ENCODE measurements at regions not wholly inside any gene's neighbourhood (a gene's known extent, or its start where the extent isn't known, plus 50 kb on each side); places are given as distances from the start of the nearest gene placed in this dataset.

DNA sequence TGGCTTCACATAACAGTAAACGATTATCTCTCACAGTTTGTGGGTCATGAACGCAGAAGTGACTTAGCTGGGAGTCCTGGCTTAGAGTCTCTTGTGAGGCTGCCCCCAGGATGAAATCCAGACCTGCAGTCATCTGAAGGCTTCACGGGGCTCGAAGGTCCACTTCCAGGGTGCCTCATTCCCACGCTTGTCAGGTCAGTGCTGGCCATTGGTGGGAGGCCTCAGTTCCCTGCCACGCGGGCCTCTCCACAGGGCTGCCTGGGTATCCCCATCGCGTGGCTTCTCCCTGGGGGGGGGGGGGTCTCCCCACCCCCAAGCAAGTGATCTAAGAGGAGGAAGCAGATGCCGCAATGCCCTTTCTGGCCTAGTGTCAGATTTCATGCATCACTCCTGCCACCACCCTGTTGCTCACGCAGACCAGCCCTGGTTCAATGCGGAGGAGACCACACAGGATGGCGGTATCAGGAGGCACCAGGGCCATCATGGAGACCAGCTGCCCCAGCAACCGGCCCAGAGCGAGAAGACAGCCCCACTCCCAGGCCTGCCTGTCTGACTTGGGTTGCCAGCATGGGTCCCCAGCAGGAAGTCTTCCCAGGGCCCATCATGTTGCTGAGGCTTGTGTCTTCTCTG is 77.3 kb upstream of the CDH5 start:
- DNase-seq (ENCODE audit: low spot score) = no peak

DNA sequence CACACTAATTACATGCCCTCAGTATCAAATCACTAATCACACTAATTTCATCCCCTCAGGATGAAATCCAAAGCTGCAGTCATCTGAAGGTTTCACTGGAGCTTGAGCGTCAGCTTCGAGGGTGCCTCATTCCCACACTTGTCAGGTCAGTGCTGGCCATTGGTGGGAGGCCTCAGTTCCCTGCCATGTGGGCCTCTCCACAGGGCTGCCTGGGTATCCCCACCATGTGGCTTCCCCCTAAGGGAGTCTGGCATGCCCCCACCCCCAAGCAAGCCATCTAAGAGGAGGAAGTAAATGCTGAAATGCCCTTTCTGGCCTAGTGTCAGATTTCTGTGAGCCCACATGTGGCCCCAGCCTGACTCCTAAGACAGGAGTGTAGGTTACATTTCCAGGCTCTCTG is 78.6 kb upstream of the CDH5 start:
- no peak for DNase-seq (ENCODE audit: low spot score)

DNA sequence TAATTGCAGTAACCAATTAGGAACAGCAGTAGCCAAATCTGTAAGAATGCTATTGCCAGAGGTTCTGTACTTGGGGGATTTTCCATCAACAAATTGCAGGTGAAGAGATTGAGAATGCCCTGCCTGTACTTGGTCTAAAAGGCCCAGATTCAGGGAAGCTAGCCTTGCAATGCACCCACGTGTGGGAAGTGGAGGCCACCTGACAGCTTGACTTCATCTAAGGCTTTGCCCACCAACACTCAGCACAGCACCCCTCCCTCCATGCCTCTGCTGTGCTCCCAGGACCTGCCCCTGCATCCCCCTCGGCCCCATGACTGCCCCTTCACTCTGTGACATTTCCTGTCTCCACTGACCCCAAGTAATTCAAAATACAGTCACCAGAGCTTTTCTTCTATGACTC is 79.1 kb upstream of the CDH5 start:
- no peak for DNase-seq (ENCODE audit: low spot score)

DNA sequence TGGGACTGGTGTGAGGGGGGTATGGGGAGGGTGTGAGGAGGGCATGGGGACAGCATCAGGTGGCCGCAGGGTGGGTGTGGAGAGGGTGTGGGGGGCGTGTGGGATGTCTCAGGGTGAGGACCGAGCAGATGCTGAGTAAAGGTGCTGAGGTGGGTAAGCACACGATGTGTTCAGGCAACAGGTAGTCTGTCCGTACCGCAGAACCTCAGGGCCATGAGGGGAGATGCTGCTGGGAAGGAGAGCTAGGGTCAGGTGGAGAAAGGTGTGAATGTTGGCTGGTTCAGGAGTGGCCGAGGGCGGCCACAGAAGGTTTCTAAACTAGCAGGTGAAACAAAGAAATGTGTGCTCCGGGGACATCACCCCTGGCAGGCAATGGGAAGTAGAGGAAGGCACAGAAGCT is 80.0 kb upstream of the CDH5 start:
- DNase-seq (ENCODE audit: low spot score) = no peak

DNA sequence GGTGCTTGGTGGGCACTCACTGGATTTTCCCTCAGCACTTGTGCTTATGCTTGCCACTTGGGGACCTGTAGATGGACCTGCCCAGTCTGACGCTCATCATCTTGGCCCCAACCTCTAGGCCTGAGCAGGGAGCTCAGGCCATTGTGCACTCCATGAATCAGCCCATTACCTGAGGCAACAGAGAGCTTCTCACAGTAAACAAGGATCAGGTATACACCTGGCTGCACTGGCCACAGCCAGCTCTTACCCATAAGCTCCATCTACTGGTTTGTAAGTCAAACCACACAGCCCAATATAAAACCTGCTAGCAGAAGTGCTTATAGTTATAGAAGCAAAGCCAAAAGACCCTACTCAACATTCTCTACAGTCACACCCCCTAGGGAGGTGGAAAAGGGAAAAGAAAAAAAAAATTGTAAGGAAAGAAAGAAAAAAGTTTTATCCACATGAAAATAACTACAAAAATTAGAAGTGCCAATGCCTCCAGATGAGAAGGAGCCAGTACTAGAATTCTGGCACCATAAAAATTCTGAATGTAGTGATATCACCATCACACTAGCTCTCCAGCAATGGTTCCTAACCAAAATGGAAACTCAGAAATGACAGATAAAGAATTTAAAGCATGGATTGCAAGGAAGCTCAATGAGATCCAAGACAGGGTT is 87.8 kb upstream of the CDH5 start:
- DNase-seq (ENCODE audit: low spot score) = no peak

DNA sequence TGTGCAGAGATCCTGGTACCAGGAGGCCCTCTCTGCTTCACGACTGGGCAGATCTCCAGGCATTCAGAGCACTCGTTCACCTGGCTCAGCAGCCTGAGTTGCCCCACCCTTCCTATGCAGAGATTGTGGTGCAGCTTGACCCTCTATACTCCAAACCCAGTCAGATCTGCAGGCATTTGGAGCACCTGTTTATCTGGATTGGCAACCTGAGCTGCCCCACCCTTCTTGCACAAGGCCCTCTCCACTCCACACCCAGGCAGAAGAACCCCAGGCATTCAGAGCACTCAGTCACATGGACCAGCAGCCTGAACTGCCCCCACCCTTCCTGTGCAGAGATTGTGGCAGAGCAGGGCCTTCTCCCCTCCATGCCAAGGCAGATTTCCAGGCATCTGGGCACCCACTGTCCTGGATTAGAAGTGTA is 88.4 kb upstream of the CDH5 start:
- DNase-seq (ENCODE audit: low spot score) = no peak

DNA sequence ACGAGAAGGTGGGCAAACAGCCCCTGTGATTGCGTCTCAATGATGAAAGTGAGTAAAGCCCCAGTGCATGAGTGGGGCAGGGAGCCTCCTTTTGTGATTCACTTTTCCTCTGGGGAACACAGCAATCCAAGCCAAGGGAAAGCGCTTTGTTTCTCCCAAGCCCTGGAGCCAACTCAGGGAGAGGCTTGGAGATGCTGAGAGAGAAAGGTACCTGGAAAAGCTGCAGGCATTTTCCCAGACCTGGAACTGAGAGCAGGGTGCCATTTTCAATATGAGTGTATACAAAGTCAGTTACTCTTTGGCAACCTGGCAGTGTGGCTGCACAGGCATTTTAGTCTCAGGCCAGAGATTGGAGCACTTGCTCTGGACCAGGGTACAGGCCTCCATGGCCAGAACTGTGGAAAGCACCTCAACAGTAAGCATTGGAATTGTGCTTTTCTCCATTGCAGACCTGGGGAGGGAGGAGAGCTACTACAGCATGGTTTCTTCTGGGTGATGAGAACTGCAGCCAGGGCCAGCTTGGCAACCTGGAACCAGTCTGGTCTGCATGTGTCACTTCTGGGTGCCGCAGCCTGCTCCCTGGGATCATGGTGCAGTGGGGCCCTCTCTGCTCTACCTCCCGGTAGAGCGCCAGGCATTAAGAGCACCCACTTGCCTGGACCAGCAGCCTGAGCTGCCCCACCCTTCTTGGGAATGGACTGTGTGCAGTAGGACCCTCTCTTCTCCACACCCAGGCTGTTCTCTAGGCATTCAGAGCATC is 89.0 kb upstream of the CDH5 start:
- DNase-seq (ENCODE audit: low spot score) = no peak

DNA sequence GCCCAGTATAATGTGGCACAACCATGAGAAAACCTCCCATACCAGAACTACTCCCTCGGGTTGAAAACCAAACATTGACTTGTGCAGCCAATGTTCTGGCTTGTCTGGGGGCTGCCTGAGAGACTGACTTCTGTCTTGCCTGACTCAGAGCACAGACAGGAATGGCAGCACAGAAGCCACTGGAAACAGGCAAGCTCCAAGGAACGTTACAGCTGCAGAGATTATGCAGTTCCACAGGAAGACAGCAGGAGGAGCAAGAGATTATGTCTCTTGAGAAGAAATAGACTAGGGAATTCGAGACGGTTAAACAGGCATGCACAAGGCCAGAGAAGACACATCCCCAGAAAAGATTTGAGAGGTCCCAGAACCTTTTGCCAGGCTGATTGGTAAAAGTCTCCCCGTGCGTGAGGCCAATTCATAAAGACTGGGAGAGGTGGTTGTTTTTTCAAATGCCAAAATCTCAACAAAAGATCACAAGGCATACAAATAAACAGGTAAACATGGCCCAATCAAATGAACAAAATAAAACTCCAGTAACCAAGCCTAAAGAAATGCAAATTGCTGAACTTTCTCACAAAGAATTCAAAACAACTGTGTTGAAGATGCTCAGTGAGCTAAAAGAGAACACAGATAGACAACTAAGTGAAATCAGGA is 90.6 kb upstream of the CDH5 start:
- DNase-seq (ENCODE audit: low spot score) = peak; percentile 42

DNA sequence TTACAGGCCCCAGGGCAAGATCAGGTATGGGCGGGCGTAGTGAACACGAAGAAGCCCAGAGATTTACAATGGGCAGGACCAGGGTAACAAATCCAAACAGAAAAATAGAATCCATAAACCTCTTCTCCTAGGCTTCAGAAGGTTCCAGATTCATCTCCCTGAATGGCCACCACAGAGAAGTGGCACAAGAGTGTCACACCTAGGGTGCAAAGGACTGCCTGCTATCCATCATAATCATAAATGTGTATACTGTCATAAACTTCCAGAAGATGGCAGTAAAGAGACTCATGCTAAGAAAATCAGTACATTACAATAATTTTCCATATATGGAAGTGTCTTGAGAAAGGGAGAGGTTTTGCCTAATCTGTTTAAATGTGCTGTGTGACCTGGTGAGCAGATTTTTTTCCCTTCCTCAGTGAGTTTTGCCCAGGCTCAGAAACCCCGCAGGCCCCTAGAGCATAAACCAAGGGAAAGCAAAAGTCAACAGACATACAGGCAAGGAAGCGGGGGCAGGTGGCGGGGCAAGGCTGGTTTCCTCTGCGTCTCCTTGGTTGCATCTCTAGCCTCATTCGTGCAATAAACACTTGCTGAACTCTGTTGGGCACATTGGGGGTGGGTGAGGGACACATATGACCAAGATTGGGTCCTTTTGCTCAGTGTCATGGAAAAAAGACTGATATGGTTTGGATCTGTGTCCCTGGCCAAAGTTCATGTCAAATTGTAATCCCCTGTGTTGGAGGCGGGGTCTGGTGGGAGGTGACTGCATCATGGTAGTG is 92.0 kb upstream of the CDH5 start:
- no peak for DNase-seq (ENCODE audit: low spot score)

DNA sequence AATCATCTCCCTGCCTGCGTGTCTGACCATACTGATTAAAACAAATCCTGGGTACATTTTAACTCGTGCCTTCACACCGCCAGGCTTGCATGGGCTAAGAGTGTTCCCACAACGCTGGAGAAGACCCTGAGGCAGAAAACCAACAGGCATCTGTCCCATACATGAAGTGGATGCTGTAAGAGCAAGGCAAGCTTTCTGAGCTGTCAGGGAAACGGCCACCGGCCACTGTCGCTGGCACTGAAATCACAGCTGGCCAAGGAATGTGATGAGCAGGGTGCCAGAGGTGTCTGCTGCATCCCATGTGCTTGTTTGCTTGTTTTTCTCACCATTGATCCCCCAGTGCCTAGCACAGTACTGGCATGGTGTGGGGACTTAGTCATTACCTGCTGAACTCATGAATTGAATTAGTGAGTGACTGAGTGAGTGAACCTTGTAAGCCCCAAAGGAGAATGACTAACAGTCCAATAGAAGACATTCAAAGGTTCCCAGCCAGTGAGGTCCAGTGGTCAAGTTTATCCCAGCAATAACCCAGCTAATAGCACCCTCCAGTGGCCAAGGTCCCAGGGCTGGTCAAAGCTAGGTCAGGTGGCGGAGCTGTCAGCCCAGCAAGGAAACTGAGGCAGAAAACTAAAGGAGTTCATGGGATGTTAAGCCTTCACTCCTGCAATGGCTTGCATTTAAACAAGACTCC is 92.7 kb upstream of the CDH5 start:
- DNase-seq (ENCODE audit: low spot score) = no peak

DNA sequence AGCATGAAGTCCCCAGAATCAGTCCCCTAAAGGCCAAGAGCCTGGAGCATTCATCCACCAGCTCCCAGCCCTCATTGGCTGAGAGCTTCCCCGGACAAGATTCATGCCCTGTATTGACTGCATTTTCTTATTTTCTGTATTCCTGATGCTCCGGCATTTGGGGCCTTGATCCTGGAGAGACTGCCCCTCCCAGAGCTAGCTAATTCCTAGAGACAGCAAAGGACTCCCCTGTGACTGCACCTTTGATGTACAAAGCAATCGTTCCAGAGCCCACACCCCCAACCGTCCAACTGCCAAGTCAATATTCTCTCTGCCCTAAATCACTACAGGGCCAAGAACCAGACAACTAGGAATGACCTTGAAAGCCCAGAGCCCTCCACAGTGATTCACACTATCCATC is 93.4 kb upstream of the CDH5 start:
- DNase-seq (ENCODE audit: low spot score) = no peak

DNA sequence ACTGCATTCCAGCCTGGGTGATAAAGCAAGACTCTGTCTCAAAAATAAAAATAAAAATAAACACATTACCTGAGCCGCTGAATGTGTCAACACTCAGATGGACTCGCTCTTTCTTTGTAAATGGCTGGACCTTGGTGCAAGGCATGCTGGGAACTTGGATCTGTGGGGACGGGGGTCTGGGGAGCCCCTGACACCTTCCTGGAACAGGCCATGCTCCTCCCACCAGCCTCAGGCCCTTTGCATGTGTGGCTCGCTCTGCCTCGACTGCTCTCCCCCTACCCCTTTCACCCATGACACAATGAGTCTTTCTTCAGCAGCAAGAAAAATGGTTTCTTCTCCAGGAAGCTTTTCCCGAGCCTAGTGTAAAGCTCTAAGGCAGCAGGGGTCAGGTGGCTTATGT is 94.0 kb upstream of the CDH5 start:
- no peak for DNase-seq (ENCODE audit: low spot score)

DNA sequence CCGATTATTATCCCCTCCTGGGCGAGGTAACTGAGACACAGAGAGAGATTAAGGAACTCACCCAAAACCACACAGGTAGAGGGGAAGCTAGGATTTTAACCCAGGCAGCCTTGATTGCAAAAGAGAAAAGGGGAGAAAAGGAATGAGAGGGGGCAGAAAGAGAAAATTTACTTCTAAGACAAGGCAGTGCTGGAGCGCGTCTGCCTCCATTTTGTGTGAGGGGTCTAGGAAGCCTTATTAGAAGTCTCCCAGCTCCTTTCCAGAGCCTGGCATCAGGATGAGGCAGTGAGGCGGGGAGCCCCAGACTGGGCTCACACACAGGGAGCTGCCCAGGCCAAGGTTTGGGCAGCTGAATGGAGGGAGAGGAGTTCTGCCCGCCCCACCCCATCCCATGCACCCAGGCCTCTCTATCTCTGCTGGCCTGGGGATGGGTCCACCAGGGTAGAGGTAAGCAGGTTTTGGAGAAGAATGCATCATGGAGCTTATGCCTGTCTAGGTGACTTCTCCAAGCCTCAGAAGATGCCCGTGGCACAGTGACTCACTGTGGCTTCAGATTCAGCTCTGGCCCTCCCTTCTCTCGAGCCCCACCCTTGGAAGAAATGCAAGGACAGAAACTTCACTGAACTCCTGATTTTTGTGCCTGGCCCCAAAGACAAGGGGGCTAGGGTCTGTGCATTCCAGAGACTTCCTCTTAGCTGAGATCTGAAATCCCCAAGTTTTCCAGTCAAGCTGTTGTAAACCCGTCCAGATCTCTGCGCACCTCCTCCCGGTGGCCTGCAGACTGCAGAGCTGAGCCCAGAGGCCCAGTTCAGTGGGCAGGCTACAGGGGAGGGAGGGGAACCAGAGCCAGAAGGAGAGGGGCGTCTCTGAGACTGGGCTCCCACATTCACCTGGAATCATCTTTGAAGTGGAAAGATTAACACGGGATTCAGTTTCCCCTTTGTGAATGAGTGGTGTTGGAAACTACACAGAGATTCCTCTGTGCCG is 95.1 kb upstream of the CDH5 start:
- DNase-seq (ENCODE audit: low spot score) = no peak

DNA sequence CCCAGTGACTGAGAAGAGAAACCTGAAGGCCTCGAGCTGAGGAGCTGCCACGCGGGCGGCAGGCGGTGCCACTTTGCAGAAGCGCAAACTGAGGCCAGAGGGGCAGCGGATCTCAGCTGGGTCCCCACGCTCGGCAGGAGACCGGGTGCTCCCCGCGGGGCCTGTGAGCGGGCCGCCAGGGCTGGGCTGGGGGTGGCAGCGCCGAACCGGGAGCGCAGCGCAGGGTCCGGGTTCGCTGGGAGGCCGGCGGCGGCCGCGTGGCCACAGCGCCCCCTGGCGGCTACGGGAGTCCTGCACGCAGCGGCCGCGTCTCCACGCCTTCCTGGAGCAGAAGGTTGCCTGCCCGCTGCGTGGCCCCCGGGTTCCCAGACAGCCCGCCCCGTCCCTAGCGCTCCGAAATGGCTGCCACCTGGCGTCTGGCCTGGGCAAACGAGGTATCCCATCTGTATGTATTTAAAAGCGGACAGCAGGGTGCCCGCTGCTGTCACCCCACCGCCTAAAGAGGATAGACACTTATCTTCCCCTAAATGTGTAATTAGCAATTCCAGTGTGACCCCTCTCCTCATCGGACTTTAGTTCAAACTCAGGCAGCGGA is 96.1 kb upstream of the CDH5 start:
- DNase-seq (ENCODE audit: low spot score) = no peak

DNA sequence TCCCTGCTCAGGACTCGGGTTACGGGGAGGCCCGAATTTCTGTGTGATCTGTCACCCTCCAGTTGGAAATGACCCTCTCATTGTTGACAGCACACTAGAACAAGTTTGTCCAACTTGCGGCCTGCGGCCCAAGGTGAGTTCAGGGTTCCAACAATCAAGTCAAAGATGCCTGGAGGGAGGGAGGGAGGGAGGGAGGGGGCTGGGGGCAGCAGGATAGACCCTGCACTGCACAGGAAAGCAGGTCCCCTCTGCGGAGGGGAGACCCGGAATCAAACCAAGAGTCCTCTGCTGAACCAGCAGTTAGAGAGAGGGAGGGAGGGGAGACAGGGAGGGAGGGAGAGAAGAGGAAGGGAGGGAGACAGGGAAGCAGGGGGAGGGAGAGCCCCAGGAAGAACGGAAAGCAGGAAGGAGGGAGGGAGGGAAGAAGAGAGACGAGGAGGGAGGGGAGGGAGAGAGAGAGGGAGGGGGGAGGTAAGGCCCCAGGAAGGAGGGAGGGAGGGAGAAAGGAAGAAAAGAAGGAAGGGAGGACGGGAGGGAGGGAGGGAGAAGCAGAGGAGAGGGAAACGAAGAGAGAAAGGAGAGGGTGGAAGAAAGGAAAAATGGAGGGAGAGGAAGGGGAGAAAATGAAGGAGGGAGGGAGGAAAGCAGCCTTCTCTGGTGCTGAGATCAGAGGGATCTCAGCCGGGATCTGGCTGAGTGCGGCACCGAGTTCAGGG is 96.7 kb upstream of the CDH5 start:
- no peak for DNase-seq (ENCODE audit: low spot score)

DNA sequence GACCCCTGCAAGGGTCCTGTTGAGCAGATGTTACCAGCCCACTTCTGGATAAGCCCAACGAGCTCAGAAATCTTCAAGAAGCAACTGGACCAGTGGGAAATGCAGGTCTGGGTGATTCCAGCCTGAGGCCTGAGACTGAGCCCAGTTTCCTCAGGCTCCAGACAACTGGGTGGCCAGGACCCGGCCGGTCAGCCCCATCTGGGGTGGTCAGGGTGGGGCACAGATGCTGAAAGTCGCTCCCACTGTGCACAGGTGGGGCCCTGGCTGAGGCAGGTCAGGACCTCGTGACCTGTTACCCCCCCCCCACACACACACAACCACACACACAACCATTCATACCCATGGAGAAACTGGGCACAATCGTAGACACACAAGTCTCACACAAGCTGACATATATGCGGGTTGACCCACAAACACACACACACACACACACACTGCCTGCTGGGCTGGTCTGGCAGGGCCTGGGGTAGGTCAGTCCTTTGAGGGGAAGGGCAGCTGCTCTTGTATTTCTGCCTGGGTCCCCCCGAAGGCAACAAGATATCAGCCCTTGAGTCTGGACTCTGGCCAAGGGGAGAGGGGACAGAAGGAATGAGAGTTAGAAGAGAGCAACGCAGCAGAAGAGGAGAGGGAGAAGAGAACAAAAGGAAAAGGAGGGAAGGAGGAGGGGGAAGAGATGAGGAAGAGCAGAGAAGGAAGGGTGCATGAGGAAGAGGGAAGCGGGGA is 99.0 kb upstream of the CDH5 start:
- DNase-seq (ENCODE audit: low spot score) = no peak

DNA sequence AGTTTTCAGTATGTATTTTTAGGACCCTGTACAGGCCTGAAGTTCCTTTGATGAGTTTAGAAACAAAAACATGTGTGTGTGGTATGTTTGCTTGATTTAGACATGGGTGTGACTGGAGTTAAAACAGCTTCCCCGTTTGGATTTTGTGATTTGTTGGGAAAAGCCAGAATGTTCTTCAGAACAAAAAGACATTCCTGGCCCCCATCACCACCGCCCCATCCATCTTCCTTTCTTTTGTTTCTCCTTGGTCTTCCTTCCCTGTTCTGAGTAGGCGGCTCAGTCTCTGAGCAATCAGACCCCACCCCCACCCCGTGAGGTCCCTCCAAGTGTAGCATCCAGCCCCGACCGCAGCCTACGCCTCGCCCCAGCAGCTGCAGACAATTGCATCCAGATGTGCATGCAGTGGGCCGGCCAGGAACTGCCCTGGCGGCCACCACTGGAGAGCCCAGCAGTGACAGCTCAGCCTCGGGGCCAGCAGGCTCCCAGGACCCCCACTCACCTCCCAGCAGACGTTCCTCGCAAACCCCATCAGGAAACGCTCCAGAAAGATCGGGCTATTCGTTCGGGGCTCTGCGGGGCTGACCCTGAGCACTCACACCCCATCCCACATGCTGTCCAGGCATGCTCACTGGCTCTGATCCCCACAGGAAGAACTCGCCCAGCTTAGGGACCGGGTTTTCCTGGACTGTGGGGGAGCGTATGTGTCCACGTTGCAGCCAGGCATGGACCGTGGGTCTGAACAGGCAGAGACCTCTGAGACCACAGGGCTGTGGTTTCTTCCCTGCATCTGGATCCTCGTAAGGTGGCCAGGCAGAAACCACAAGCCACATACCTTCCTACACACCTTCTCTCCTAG is 99.8 kb upstream of the CDH5 start:
- no peak for DNase-seq (ENCODE audit: low spot score)
